Activated CD4-positive, alpha-beta memory T cell treated with anti-CD3 and anti-CD28 coated beads for 36 hours (primary cell): ENCODE measurements at regions not wholly inside any gene's neighbourhood (a gene's known extent, or its start where the extent isn't known, plus 50 kb on each side); places are given as distances from the start of the nearest gene placed in this dataset.
A peak's percentile ranks its signal among the peaks of the same experiment; 100 is the strongest.
"Not testable (repeated sequence)": the region's sequence is repeated elsewhere in the genome, so short reads cannot be mapped to it uniquely, and the experiment has no call there.

Source experiments
- CTCF ChIA-PET: fragments of 350-600 bp; sonication (Branson Sonifier 250); formaldehyde crosslinking; loops from one replicate; lab custom pipeline; 2021; ENCODE audit warnings: antibody characterized with exemption, inconsistent platforms; lab: Charles Lee
- POLR2A ChIA-PET: fragments of 350-600 bp; sonication (Branson Sonifier 250); formaldehyde crosslinking; loops from one replicate; lab custom pipeline; 2021; ENCODE audit warnings: antibody characterized with exemption; lab: Charles Lee
- DNase-seq: peaks from one replicate; pipeline ENCODE4 v3.0.0-alpha.2; 2020
- H3K27ac Mint-ChIP-seq: one replicate; pipeline ENCODE4 v1.8.0; 2021; ENCODE audit warnings: mixed read lengths
- H3K27me3 Mint-ChIP-seq: one replicate; pipeline ENCODE4 v1.8.0; 2021; ENCODE audit warnings: mixed read lengths
- H3K36me3 Mint-ChIP-seq: one replicate; pipeline ENCODE4 v1.8.0; 2021; ENCODE audit warnings: mixed read lengths
- H3K4me1 Mint-ChIP-seq: one replicate; pipeline ENCODE4 v1.8.0; 2021; ENCODE audit warnings: low read depth, mixed read lengths
- H3K4me3 Mint-ChIP-seq: one replicate; pipeline ENCODE4 v1.8.0; 2021; ENCODE audit warnings: mild to moderate bottlenecking, mixed read lengths
- H3K9me3 Mint-ChIP-seq: one replicate; pipeline ENCODE4 v1.8.0; 2021; ENCODE audit warnings: mixed read lengths
- intact Hi-C: fragments of 100-400 bp; cut with micrococcal nuclease; formaldehyde crosslinking; loops from one replicate; pipeline ENCODE4 v1.15.1; 2023

- H3K4me1 Mint-ChIP-seq, H3K27me3 Mint-ChIP-seq, intact Hi-C loops, H3K4me3 Mint-ChIP-seq, H3K36me3 Mint-ChIP-seq, CTCF ChIA-PET, H3K27ac Mint-ChIP-seq, H3K9me3 Mint-ChIP-seq, DNase-seq, POLR2A ChIA-PET: not testable (repeated sequence)
Observed at GRCh38 chr6:40868089-40868865, 170.7 kb downstream of the UNC5CL start.

DNA sequence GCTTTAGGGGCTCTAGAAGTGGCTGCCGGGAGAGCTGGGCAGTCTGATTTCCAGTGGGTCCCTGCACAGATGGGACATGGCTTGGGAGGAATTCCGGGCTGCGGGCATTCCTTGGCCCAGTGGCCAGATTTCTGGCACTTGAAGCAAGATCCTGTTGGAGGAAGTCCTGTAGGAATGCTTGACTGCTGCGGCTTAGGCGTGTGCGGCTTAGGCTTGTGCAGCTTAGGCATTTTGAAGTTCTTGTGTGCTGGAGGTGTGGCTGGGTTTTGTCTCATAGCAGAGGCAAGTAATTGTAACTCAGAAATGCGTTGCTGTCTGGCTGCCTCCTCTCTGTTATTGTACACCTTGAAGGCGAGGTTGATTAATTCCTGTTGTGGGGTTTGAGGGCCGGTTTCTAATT, 171.5 kb downstream of the UNC5CL start:
- DNase-seq, H3K4me3 Mint-ChIP-seq, H3K4me1 Mint-ChIP-seq, H3K27me3 Mint-ChIP-seq, intact Hi-C loops, H3K9me3 Mint-ChIP-seq, H3K36me3 Mint-ChIP-seq, H3K27ac Mint-ChIP-seq, POLR2A ChIA-PET, CTCF ChIA-PET: not testable (repeated sequence)

- CTCF ChIA-PET, H3K36me3 Mint-ChIP-seq, H3K9me3 Mint-ChIP-seq, H3K4me3 Mint-ChIP-seq, H3K27ac Mint-ChIP-seq, intact Hi-C loops, DNase-seq, H3K27me3 Mint-ChIP-seq, H3K4me1 Mint-ChIP-seq, POLR2A ChIA-PET: not testable (repeated sequence)
Observed at GRCh38 chr6:40865259-40865658, 173.8 kb downstream of the UNC5CL start.

GRCh38 chr6:40860443-40860842, 178.6 kb downstream of the UNC5CL start:
- no peak for DNase-seq
- H3K4me1 Mint-ChIP-seq: no peaks in the 10 kb centered on the region
- H3K4me3 Mint-ChIP-seq: no peak overlapping the region
- no peaks in the 10 kb centered on the region for H3K36me3 Mint-ChIP-seq
- intact Hi-C loops: no loop called here
- CTCF ChIA-PET: no interaction called here
- peaks cover 4% of the 10 kb centered on the region for H3K27me3 Mint-ChIP-seq
- no peak overlapping the region for H3K27ac Mint-ChIP-seq
- no peaks in the 10 kb centered on the region for H3K9me3 Mint-ChIP-seq
- POLR2A ChIA-PET: no interaction called here

DNA sequence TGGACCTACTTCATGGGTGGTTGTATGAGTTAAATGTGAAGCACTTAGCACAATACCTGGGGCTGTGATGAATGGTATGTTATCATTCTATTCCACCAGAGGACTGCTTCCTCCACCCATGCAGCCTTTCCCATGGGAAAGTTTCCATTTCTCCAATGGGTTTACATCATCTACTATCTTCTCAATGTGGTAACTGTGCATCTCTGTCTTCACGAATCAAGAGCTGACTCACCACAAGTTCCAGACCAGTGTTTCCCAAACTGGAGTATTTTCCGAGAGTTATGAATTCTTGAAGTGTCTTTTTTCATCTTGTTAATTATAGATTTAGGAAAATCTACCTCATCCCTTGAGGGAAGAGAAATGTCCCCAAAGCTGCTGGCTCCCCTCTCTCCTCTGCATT, 182.8 kb downstream of the UNC5CL start:
- Mint-ChIP-seq H3K9me3 (no peaks in the 10 kb centered on the region), H3K27ac (no peak overlapping the region), H3K27me3 (peaks cover 6% of the 10 kb centered on the region), H3K36me3 (no peaks in the 10 kb centered on the region), H3K4me1 (no peaks in the 10 kb centered on the region), H3K4me3 (no peak overlapping the region)
- CTCF ChIA-PET: no interaction called here
- POLR2A ChIA-PET: interaction anchor here (0.7 kb wide), 1 partner anchor 825 kb away, joined by 3 read pairs; no protein-coding TSS in a partner anchor
- no peak for DNase-seq
- intact Hi-C loops: no loop called here

DNA sequence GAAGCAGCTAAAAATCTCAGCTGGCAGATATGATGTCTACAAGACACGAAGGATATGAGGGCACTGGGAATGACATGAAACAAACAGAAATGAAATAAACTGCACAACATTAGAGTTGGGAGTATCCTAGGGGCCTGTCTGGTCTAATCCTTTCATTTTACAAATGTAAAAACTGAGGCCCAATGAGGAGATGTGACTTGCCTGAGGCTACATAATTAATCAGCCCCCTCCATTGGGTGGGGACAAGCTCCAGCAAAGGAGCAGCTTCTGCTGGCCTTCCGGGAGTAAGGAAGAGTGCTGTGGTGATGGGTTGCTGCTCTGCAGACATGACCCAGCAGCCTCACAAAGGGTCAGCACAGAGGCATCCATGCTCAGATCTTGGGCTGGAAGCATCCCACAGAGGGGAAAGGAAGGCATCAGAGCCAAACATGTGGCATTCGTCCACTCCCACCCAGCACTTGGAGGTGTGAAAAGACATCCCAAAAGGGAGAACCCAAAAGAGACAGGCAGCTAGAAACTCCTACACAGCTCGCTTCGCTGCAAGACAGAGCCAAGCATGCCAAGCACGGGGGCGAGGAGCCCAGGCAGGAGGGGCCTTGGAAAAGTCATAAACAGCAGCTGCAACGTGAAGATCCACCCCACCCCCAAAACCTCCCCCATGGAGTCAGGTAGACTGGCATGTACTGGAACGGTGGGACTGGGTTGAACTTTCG, 183.7 kb downstream of the UNC5CL start:
- CTCF ChIA-PET: no interaction called here

DNA sequence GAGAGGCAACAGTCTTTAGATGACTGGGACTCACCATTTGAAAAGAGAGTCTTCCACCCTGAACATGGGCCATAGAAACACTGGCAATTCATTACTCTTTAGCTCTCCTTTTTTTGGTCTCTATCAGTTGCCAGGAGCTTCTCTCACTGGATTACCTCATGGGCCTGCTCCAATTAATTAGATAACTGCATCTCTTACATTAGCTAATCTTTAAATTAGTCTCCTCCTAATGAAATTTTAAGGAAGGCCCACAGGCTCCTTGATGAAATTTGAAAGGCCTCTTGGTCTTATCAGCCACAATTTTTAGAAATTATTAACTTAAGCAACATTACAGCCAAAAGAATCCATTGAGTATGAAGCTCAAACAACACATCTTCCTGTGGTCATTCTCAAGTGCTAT, 184.4 kb downstream of the UNC5CL start:
- ChIA-PET POLR2A (no interaction called here), CTCF (no interaction called here)
- Mint-ChIP-seq H3K27me3 (peaks cover 5% of the 10 kb centered on the region), H3K36me3 (no peaks in the 10 kb centered on the region), H3K9me3 (no peaks in the 10 kb centered on the region), H3K4me3 (no peak overlapping the region), H3K27ac (no peak overlapping the region), H3K4me1 (no peaks in the 10 kb centered on the region)
- no peak for DNase-seq
- intact Hi-C loops: no loop called here

More for the DNA sequence above, 183.7 kb downstream of the UNC5CL start:
- intact Hi-C loops: no loop called here
- H3K27me3 Mint-ChIP-seq: peaks cover 6% of the 10 kb centered on the region
- no peaks in the 10 kb centered on the region for H3K9me3 Mint-ChIP-seq
- DNase-seq: no peak
- H3K36me3 Mint-ChIP-seq: no peaks in the 10 kb centered on the region
- no peaks in the 10 kb centered on the region for H3K4me1 Mint-ChIP-seq
- no peak overlapping the region for H3K27ac Mint-ChIP-seq
- POLR2A ChIA-PET: no interaction called here
- no peak overlapping the region for H3K4me3 Mint-ChIP-seq

DNA sequence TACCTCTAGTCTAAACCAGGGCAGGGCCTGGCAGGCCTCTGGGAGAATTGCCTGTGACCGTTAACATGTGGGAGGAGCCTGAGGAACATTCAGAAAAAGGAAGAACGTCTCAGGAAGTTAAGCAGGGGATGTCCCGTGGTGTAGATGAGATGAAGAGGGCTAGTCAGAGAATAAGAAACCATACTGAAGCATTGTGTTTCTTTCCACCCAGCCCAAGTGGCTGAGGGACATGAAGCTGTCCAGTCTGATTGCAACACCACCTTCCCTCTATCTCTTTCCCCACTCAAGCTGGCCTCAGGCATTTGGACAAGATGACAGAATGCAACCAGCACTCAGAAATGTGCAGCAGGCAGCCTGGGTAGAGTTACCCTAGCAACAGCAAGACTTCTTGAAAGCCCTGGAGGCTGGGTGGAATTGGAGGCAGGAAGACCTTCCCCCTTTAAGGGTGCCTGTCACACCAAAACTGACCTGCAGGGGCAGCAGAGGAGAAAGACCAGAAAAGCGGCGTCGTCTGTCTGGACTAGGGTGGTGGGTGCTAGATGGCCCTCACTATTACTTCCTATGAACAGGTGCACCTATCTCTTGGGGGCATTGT, 186.1 kb downstream of the UNC5CL start:
- DNase-seq: peak; percentile 18
- ChIA-PET CTCF (interaction anchor here (0.7 kb wide), 1 partner anchor 145 kb away, joined by 3 read pairs; no protein-coding TSS in a partner anchor), POLR2A (no interaction called here)
- intact Hi-C loops: no loop called here
- H3K27ac Mint-ChIP-seq: no peak overlapping the region
- peaks cover 2% of the 10 kb centered on the region for H3K27me3 Mint-ChIP-seq
- no peak overlapping the region for H3K4me3 Mint-ChIP-seq
- H3K4me1 Mint-ChIP-seq: no peaks in the 10 kb centered on the region
- no peaks in the 10 kb centered on the region for H3K9me3 Mint-ChIP-seq
- no peaks in the 10 kb centered on the region for H3K36me3 Mint-ChIP-seq

DNA sequence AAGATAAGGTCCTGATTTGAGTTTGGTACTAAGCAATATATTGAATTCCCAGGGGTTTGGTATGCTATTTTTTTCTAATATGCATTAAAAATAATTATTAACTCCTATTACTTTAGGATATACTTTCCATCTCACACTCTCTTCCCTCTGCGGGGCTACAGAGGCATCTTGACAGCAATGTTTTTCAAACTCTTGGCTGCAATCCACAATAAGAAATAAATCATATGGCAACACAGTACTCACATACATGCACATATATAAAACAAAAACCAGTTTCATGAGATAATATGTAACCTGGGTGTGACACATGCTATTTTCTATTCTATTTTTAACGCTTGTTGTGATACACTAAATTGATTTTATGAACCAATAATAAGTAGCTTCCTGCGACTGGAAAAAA, 189.5 kb downstream of the UNC5CL start:
- peaks cover 7% of the 10 kb centered on the region for H3K27me3 Mint-ChIP-seq
- intact Hi-C loops: no loop called here
- H3K36me3 Mint-ChIP-seq: no peaks in the 10 kb centered on the region
- no peak for DNase-seq
- POLR2A ChIA-PET: no interaction called here
- no peaks in the 10 kb centered on the region for H3K9me3 Mint-ChIP-seq
- H3K4me1 Mint-ChIP-seq: no peaks in the 10 kb centered on the region
- no peak overlapping the region for H3K4me3 Mint-ChIP-seq
- no peak overlapping the region for H3K27ac Mint-ChIP-seq
- CTCF ChIA-PET: no interaction called here

GRCh38 chr6:40848868-40849514, 190.0 kb downstream of the UNC5CL start:
- intact Hi-C loops: no loop called here
- H3K36me3 Mint-ChIP-seq: no peaks in the 10 kb centered on the region
- H3K27ac Mint-ChIP-seq: no peak overlapping the region
- no peaks in the 10 kb centered on the region for H3K4me1 Mint-ChIP-seq
- ChIA-PET POLR2A (no interaction called here), CTCF (no interaction called here)
- peaks cover 10% of the 10 kb centered on the region for H3K27me3 Mint-ChIP-seq
- H3K4me3 Mint-ChIP-seq: no peak overlapping the region
- no peak for DNase-seq
- no peaks in the 10 kb centered on the region for H3K9me3 Mint-ChIP-seq

GRCh38 chr6:40848038-40848437, 191.0 kb downstream of the UNC5CL start:
- no peak overlapping the region for H3K4me3 Mint-ChIP-seq
- intact Hi-C loops: no loop called here
- CTCF ChIA-PET: interaction anchor here (0.8 kb wide), 1 partner anchor 16 kb away, joined by 3 read pairs; no protein-coding TSS in a partner anchor
- no peak overlapping the region for H3K27ac Mint-ChIP-seq
- DNase-seq: no peak
- H3K36me3 Mint-ChIP-seq: no peaks in the 10 kb centered on the region
- no peaks in the 10 kb centered on the region for H3K4me1 Mint-ChIP-seq
- H3K27me3 Mint-ChIP-seq: peaks cover 10% of the 10 kb centered on the region
- no peaks in the 10 kb centered on the region for H3K9me3 Mint-ChIP-seq
- POLR2A ChIA-PET: no interaction called here

DNA sequence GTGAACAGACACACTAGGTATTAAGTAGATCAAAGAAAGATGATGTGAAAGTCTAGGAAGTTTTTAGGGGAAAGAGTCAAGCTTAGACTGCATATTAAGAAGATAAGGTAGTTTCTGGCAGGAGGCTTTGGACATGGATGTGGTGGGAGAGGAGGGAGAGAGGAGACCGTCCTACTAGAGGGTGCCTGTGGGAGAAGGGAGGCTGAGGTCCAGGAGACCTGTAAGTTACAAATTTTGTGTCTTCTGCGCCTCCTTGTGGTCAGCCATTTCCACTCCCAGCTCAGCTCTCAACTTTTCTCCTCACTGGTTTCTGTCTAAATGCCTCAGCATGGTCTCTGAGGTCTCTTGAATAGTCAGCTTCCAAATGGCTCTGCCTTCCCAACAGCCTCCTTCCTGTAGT, 193.5 kb downstream of the UNC5CL start:
- ChIA-PET POLR2A (no interaction called here), CTCF (interaction anchor here (1.2 kb wide), 1 partner anchor 21 kb away, joined by 3 read pairs; no protein-coding TSS in a partner anchor)
- intact Hi-C loops: no loop called here
- H3K9me3 Mint-ChIP-seq: no peaks in the 10 kb centered on the region
- H3K27ac Mint-ChIP-seq: no peak overlapping the region
- DNase-seq: peak; percentile 38
- H3K27me3 Mint-ChIP-seq: peaks cover 12% of the 10 kb centered on the region
- H3K4me3 Mint-ChIP-seq: no peak overlapping the region
- H3K36me3 Mint-ChIP-seq: no peaks in the 10 kb centered on the region
- H3K4me1 Mint-ChIP-seq: no peaks in the 10 kb centered on the region
